ENCODE measurements at regions not wholly inside any gene's neighbourhood (a gene's known extent, or its start where the extent isn't known, plus 50 kb on each side); places are given as distances from the start of the nearest gene placed in this dataset.

- Histone ChIP-seq H3K27ac (ENCODE audit: low read depth, low read length) (no peak overlapping the region), H2BK5ac (ENCODE audit: low read depth, low read length) (no peak overlapping the region), H3K14ac (ENCODE audit: insufficient read length) (no peak overlapping the region), H3K18ac (ENCODE audit: extremely low read depth, low read length) (no peak overlapping the region), H4K91ac (replicated peaks; ENCODE audit: insufficient read length, low read length) (no peak overlapping the region), H2BK12ac (ENCODE audit: low read depth, low read length) (no peak overlapping the region), H3K27me3 (replicated peaks in 1 of 4; ENCODE audit: control insufficient read depth in 3 of 4, extremely low read depth in 1 of 4, insufficient read depth in 3 of 4, low read length in 3 of 4) (no peaks in the 10 kb centered on the region), H4K5ac (ENCODE audit: insufficient read length, low read depth, low read length) (no peak overlapping the region), H2AK5ac (ENCODE audit: low read depth, low read length) (no peak overlapping the region), H2BK15ac (ENCODE audit: low read length) (no peak overlapping the region), H4K20me1 (replicated peaks in 1 of 2; ENCODE audit: control insufficient read depth in 1 of 2, insufficient read depth in 2 of 2, low read length in 2 of 2) (no peaks in the 10 kb centered on the region), H4K8ac (ENCODE audit: extremely low read depth, insufficient read depth, low read length) (no peak overlapping the region), H3K9me3 (ENCODE audit: insufficient read depth in 2 of 2, low read depth in 1 of 2, low read length in 1 of 2) (no peaks in the 10 kb centered on the region), H3K56ac (replicated peaks; ENCODE audit: insufficient read length, low read depth, low read length) (no peak overlapping the region), H3K4ac (replicated peaks; ENCODE audit: insufficient read length, low read depth, low read length) (no peak overlapping the region), H2BK120ac (replicated peaks; ENCODE audit: low read depth, low read length) (no peak overlapping the region), H3K79me1 (ENCODE audit: low read depth, low read length) (no peaks in the 10 kb centered on the region), H3K4me2 (ENCODE audit: insufficient read depth in 1 of 2, low read depth in 2 of 2, low read length in 2 of 2) (no peak overlapping the region), H2BK20ac (ENCODE audit: low read length) (no peak overlapping the region), H3K4me3 (ENCODE audit: extremely low read depth in 1 of 4, insufficient read depth in 2 of 4, low read depth in 3 of 4, low read length in 4 of 4) (no peak overlapping the region), H3K36me3 (ENCODE audit: control insufficient read depth in 2 of 4, insufficient read depth in 4 of 4, low read length in 3 of 4) (no peaks in the 10 kb centered on the region), H3K79me2 (ENCODE audit: control insufficient read depth in 1 of 2, insufficient read depth in 2 of 2, low read length in 2 of 2) (no peaks in the 10 kb centered on the region), H3K23ac (ENCODE audit: insufficient read length) (no peak overlapping the region), H3K9ac (replicated peaks in 1 of 4; ENCODE audit: extremely low read depth in 1 of 4, low read depth in 3 of 4, low read length in 3 of 4) (no peak overlapping the region), H3K23me2 (ENCODE audit: low read depth, low read length) (no peaks in the 10 kb centered on the region), H2AFZ (ENCODE audit: low read length) (no peak overlapping the region), H3K4me1 (replicated peaks in 1 of 4; ENCODE audit: control insufficient read depth in 3 of 4, insufficient read depth in 4 of 4, low read length in 3 of 4) (no peaks in the 10 kb centered on the region)
- 73% methylated on average over 3 of the region's 3 CpGs; no CpG with 5 or more reads in 1 of the 2 experiments for WGBS, 2 experiments (ENCODE audit: extremely low coverage in 1 of 2, insufficient coverage in 1 of 2, insufficient read length in 1 of 2, insufficient replicate concordance in 2 of 2, low coverage in 1 of 2, low lambda C conversion rate in 2 of 2, missing lambda C conversion rate in 1 of 2)
- POLR2A ChIA-PET (ENCODE audit: partially characterized antibody) = no interaction called here
- peak; percentile 79 for FAIRE-seq
- no peak for DNase-seq (ENCODE audit: low read depth in 1 of 2, low spot score in 2 of 2)
- CTCF ChIA-PET (ENCODE audit: partially characterized antibody) = interaction anchor here (0.6 to 1.2 kb wide), 3 partner anchors 130 to 1326 kb away, joined by 3 to 4 read pairs (median 3); no protein-coding TSS in a partner anchor
- TF ChIP-seq RXRA (IDR thresholded peaks at IDR 0.05; ENCODE audit: insufficient read depth, low read depth, low read length) (no peak), MAX (IDR thresholded peaks at IDR 0.05) (no peak), NANOG (IDR thresholded peaks at IDR 0.05; ENCODE audit: insufficient read depth, low read depth, low read length, poor library complexity, severe bottlenecking) (no peak), TEAD4 (IDR thresholded peaks at IDR 0.05; ENCODE audit: low read depth, low read length) (no peak), FOSL1 (IDR thresholded peaks at IDR 0.05; ENCODE audit: insufficient read depth, low read depth, low read length) (no peak), EGR1 (IDR thresholded peaks at IDR 0.05; ENCODE audit: borderline replicate concordance, low read depth, low read length) (no peak), TBP (IDR thresholded peaks at IDR 0.05; ENCODE audit: low read depth, low read length) (no peak), CREB1 (IDR thresholded peaks at IDR 0.05) (no peak), KDM5A (IDR thresholded peaks at IDR 0.05; ENCODE audit: low read length) (no peak), RAD21 (IDR thresholded peaks at IDR 0.05 in 1 of 2, conservative IDR thresholded peaks at IDR 0.05 in 1 of 2; ENCODE audit: low read depth in 2 of 2, low read length in 2 of 2) (peak; percentile 50 to 58), GTF2F1 (IDR thresholded peaks at IDR 0.05; ENCODE audit: borderline replicate concordance, low read depth, low read length) (no peak)
Observed at GRCh38 chrX:145190801-145191389, 56.4 kb upstream of the SPANXN1 start.

All from H1 (cell line).